HepG2 (cell line): ENCODE measurements at regions not wholly inside any gene's neighbourhood (a gene's known extent, or its start where the extent isn't known, plus 50 kb on each side); places are given as distances from the start of the nearest gene placed in this dataset.

Experiments
- ATAC-seq: fragments of 200-7000 bp; cut with Tn5 transposase; 3 replicates; pipeline ENCODE4 v1.9.1; 2020; ENCODE audit warnings: mild to moderate bottlenecking, moderate library complexity
- BruUV-seq: library from RNA; stranded (reverse); fragments of 400-500 nt; replicated peaks from 2 replicates; lab custom pipeline; 2021; lab: Mats Ljungman, UMichigan
- CTCF ChIA-PET: fragments of 300-600 bp; formaldehyde crosslinking; extraction: SDS; loops from one replicate; lab custom pipeline; 2021; ENCODE audit warnings: low total read pairs, inconsistent platforms, low intra/inter-chr PET ratio; lab: Yijun Ruan, JAX
- POLR2A ChIA-PET: fragments of 350-600 bp; sonication (Branson Sonifier 250); formaldehyde crosslinking; loops from one replicate; lab custom pipeline; 2020; ENCODE audit warnings: antibody characterized with exemption, inconsistent platforms; lab: Yijun Ruan, JAX
- DNase-seq: peaks from one replicate; pipeline ENCODE4 v3.0.0-alpha.2; 2015; ENCODE audit warnings: low spot score
- FAIRE-seq: peaks from 3 replicates; lab custom pipeline; 2011; peaks lifted over from hg19 to GRCh38; lab: Jason Lieb, UNC
- H2AFZ ChIP-seq: one replicate; pipeline ENCODE4 v1.6.1; 2011; ENCODE audit warnings: low read length, inconsistent platforms
- H3K27ac ChIP-seq: fragments of 300-600 bp; 3 replicates; pipeline ENCODE4 v1.8.0; 2011; ENCODE audit warnings: mixed run types, mild to moderate bottlenecking, mixed read lengths, low read length, inconsistent platforms; ENCODE audit not compliant: insufficient read depth; ENCODE audit errors: extremely low read length
- H3K27me3 ChIP-seq, 2 experiments: fragments of 200-600 bp in 1 of 2; 2 replicates in 1 of 2; 3 replicates in 1 of 2; pipeline versions ENCODE4 v1.6.0 to v1.8.0; 2011; ENCODE audit warnings: low read length in 2 of 2, mild to moderate bottlenecking in 2 of 2, moderate library complexity in 2 of 2, inconsistent platforms in 1 of 2; ENCODE audit not compliant: insufficient read depth in 2 of 2, control insufficient read depth in 1 of 2
- H3K36me3 ChIP-seq, 2 experiments: fragments of 200-600 bp in 1 of 2; replicated peaks in 1 of 2; 2 replicates in 1 of 2; 3 replicates in 1 of 2; pipeline versions ENCODE4 v1.5.1 to v1.8.0; 2011; ENCODE audit warnings: low read length in 2 of 2, inconsistent platforms in 1 of 2; ENCODE audit not compliant: insufficient read depth in 2 of 2, control insufficient read depth in 1 of 2
- H3K4me1 ChIP-seq: 2 replicates; pipeline ENCODE4 v1.5.1; 2012; ENCODE audit warnings: low read length, inconsistent platforms; ENCODE audit not compliant: insufficient read depth
- H3K4me2 ChIP-seq: 2 replicates; pipeline ENCODE4 v1.6.0; 2011; ENCODE audit warnings: low read depth, low read length, inconsistent platforms
- H3K4me3 ChIP-seq, 3 experiments: fragments of 200-600 bp in 1 of 3; sonication (generic), shearing (Covaris generic) in 1 of 3; replicated peaks in 1 of 3; 2 replicates each; pipeline ENCODE4 v1.5.1; 2011 to 2016; ENCODE audit warnings: low read length in 3 of 3, inconsistent platforms in 2 of 3, low read depth in 2 of 3, mild to moderate bottlenecking in 2 of 3, control low read depth in 1 of 3, mixed read lengths in 1 of 3; ENCODE audit not compliant: insufficient read depth in 1 of 3
- H3K79me2 ChIP-seq: one replicate; pipeline ENCODE4 v1.6.1; 2011; ENCODE audit warnings: low read length, inconsistent platforms; ENCODE audit not compliant: insufficient read depth
- H3K9ac ChIP-seq: 2 replicates; pipeline ENCODE4 v1.6.0; 2011; ENCODE audit warnings: mild to moderate bottlenecking, low read depth, low read length, inconsistent platforms; ENCODE audit not compliant: insufficient read depth
- H3K9me3 ChIP-seq: 2 replicates; pipeline ENCODE4 v1.5.1; 2012; ENCODE audit warnings: mild to moderate bottlenecking, low read length
- H4K20me1 ChIP-seq: 2 replicates; pipeline ENCODE4 v1.6.0; 2011; ENCODE audit warnings: inconsistent platforms, mild to moderate bottlenecking, low read length, moderate library complexity; ENCODE audit not compliant: insufficient read depth
- ARID2 ChIP-seq: sonication (generic); formaldehyde crosslinking; IDR thresholded peaks from 2 replicates; pipeline ENCODE4 v1.8.1; 2022; ENCODE audit warnings: mild to moderate bottlenecking, missing genetic modification reagents, borderline replicate concordance
- CBX2 ChIP-seq, 2 experiments: fragments of 200-600 bp in 1 of 2; sonication (generic); formaldehyde crosslinking in 1 of 2; IDR thresholded peaks; 2 replicates each; pipeline versions ENCODE4 v1.7.0 to v1.8.1; 2018 to 2022; ENCODE audit warnings: low read depth in 2 of 2, low read length in 1 of 2, mild to moderate bottlenecking in 1 of 2, missing genetic modification reagents in 1 of 2
- FOSL2 ChIP-seq: sonication (generic); formaldehyde crosslinking; IDR thresholded peaks from 2 replicates; pipeline ENCODE4 v1.4.0; 2020; ENCODE audit warnings: missing genetic modification reagents
- FOXM1 ChIP-seq: sonication (generic); formaldehyde crosslinking; IDR thresholded peaks from 2 replicates; pipeline ENCODE4 v1.5.0; 2020; ENCODE audit warnings: missing genetic modification reagents
- GTF2F1 ChIP-seq: fragments of 150-350 bp; IDR thresholded peaks from 2 replicates; pipeline ENCODE4 v1.6.1; 2014; ENCODE audit warnings: low read length
- ISL2 ChIP-seq: sonication (generic); formaldehyde crosslinking; IDR thresholded peaks from 2 replicates; pipeline ENCODE4 v1.5.0; 2020; ENCODE audit warnings: missing genetic modification reagents
- KLF9 ChIP-seq: IDR thresholded peaks from 2 replicates; pipeline ENCODE4 v1.6.1; 2016; ENCODE audit warnings: low read depth
- LCORL ChIP-seq, 2 experiments: fragments of 450-650 bp in 1 of 2; sonication (generic) in 1 of 2; formaldehyde crosslinking in 1 of 2; IDR thresholded peaks; 2 replicates each; pipeline versions ENCODE4 v1.5.0 to v1.6.1; 2017 to 2020; ENCODE audit warnings: antibody characterized with exemption in 1 of 2, missing genetic modification reagents in 1 of 2
- NR2F6 ChIP-seq, 2 experiments: IDR thresholded peaks; 2 replicates each; pipeline ENCODE4 v1.6.1; 2016; ENCODE audit warnings: antibody characterized with exemption in 1 of 2, mild to moderate bottlenecking in 1 of 2
- PHF20 ChIP-seq: sonication (generic); formaldehyde crosslinking; IDR thresholded peaks from 2 replicates; pipeline ENCODE4 v1.5.0; 2020; ENCODE audit warnings: mild to moderate bottlenecking, missing genetic modification reagents
- POLR2AphosphoS2 ChIP-seq: IDR thresholded peaks from 2 replicates; pipeline ENCODE4 v1.6.1; 2011; ENCODE audit warnings: low read depth, low read length, improper control_type of control experiment
- SPEN ChIP-seq: sonication (generic); formaldehyde crosslinking; IDR thresholded peaks from 2 replicates; pipeline ENCODE4 v1.5.1; 2020; ENCODE audit warnings: low read depth, mild to moderate bottlenecking, missing genetic modification reagents
- ZNF274 ChIP-seq: sonication (generic); formaldehyde crosslinking; IDR thresholded peaks from 2 replicates; pipeline ENCODE4 v1.5.1; 2020; ENCODE audit warnings: mild to moderate bottlenecking, missing genetic modification reagents
- ZNF83 ChIP-seq: sonication (generic); formaldehyde crosslinking; IDR thresholded peaks from 2 replicates; pipeline ENCODE4 v1.4.0; 2020; ENCODE audit warnings: missing genetic modification reagents, mild to moderate bottlenecking, borderline replicate concordance
- ZSCAN9 ChIP-seq: IDR thresholded peaks from 2 replicates; pipeline ENCODE4 v1.6.1; 2016; ENCODE audit warnings: borderline replicate concordance
- whole genome bisulfite sequencing: methylation state at CpG from one replicate; pipeline ENCODE4 v1.1.6; 2017; ENCODE audit warnings: low lambda C conversion rate; 5-methylcytosine and 5-hydroxymethylcytosine counted together
- in situ Hi-C: cut with HindIII; loops from 2 replicates; pipeline ENCODE4 v1.10.0; 2017; ENCODE audit warnings: low pct_unique_long_range_greater_than_20kb; ENCODE audit not compliant: extremely low pct_ligation_motif_present
- intact Hi-C: fragments of 100-400 bp; cut with micrococcal nuclease; formaldehyde crosslinking; loops from one replicate; pipeline ENCODE4 v1.10.0; 2022; ENCODE audit not compliant: unreplicated experiment

DNA sequence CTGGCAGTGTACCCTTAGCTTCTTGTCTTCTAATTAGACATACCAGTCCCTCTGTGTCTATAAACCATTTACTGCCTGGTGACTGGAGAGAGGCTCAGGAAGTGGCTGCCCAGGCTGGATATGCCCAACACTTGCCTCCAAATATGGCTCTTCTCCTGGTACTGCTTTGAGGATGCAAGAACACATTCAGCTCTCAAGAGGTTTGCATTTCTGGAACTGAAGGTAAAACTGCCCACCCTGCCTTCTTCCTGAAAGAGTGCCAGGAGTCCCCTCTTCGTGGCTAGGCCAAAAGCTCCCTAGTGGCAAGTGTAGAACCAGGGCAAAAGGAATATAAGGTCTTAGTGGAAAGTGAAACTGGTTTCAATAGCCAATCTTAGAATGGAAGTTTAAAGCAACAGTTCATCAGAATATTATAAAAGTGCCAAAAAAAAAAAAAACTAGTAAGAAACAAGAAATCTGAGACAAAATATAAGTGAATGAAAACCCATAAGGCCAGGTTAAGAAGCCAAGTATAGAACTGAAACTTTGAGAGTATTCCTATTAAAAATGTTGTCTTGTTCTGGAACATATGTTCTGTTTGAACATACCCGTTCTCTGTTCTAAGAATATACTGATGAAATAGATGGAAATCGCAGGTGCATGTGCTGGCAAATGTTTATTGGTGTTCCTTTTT, 77.2 kb upstream of the CTTNBP2NL start:
- TF ChIP-seq ZNF83 (CRISPR knock-in tag) (no peak), LCORL (IDR thresholded peaks at IDR 0.05) (no peak), LCORL (CRISPR knock-in tag; IDR thresholded peaks at IDR 0.05) (no peak), PHF20 (CRISPR knock-in tag) (no peak), ISL2 (CRISPR knock-in tag) (no peak), ZNF274 (CRISPR knock-in tag) (no peak), FOSL2 (no peak), KLF9 (CRISPR knock-in tag) (no peak), POLR2AphosphoS2 (no peak)
- TF ChIP-seq, all 625 proteins: peak for 0
- ChIA-PET POLR2A (no interaction called here), CTCF (no interaction called here)
- Histone ChIP-seq H3K4me3 (no peak overlapping the region), H3K9me3 (no peaks in the 10 kb centered on the region), H3K4me2 (no peak overlapping the region), H3K79me2 (no peaks in the 10 kb centered on the region), H3K27ac (no peak overlapping the region), H4K20me1 (no peaks in the 10 kb centered on the region), H3K9ac (no peak overlapping the region), H3K27me3 (peaks cover 1 to 9% of the 10 kb centered on the region in 2 experiments; a peak in 2 of 5 replicates), H3K4me1 (no peaks in the 10 kb centered on the region), H2AFZ (no peak overlapping the region), H3K36me3 (no peaks in the 10 kb centered on the region)
- in situ Hi-C loops: no loop called here
- ATAC-seq (no peak), DNase-seq (no peak), FAIRE-seq (no peak)
- intact Hi-C loops: no loop called here
- BruUV-seq: no TSS peak
- WGBS: 2% methylated on average over 3 of the region's 3 CpGs

DNA sequence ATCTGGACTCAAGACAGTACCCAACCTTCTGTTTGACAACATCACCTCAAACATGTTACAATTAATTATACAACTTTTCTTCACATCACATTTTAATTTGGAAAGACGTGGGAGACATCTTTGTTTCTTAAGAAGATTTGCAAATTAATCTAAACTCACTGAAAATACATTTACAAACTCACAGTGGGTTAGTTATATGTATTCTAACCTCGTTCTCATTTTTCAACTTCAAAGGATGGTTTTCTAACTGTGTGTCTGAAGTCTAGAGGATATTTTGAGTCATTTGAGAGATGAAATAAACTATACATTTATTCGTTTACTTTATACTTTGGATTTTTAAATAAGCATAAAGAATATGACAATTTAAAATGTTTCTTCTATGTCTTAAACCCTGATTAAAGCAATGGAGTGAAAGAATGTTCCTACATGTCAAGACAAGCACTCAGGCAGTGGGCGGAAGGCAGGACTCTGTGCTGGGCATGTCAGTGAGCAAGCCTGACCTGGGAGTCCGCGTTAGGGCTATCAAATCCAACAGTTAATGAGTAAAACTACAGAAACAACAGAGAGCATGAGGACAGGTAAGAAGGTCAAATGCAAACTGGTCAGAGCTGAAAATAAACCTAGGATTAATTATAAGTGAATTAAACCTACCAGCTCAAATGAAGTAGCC, 76.5 kb upstream of the CTTNBP2NL start:
- Histone ChIP-seq H4K20me1 (no peaks in the 10 kb centered on the region), H3K36me3 (no peaks in the 10 kb centered on the region), H3K4me2 (no peak overlapping the region), H3K4me1 (no peaks in the 10 kb centered on the region), H3K4me3 (no peak overlapping the region), H3K27me3 (peaks cover 1 to 15% of the 10 kb centered on the region in 2 experiments; a peak in 1 of 5 replicates), H3K27ac (no peak overlapping the region), H3K9me3 (no peaks in the 10 kb centered on the region), H3K79me2 (no peaks in the 10 kb centered on the region), H2AFZ (no peak overlapping the region), H3K9ac (no peak overlapping the region)
- POLR2A ChIA-PET: no interaction called here
- WGBS: 16% methylated on average over 6 of the region's 6 CpGs
- CTCF ChIA-PET: no interaction called here
- no peak for ATAC-seq
- DNase-seq: no peak
- no peak for FAIRE-seq
- in situ Hi-C loops (no loop called here), intact Hi-C loops (no loop called here)
- BruUV-seq: no TSS peak
- no peak for TF ChIP-seq SPEN (CRISPR knock-in tag)
- TF ChIP-seq NR2F6 (IDR thresholded peaks at IDR 0.05): no peak
- TF ChIP-seq NR2F6 (CRISPR knock-in tag; IDR thresholded peaks at IDR 0.05): no peak
- no peak for TF ChIP-seq GTF2F1
- TF ChIP-seq FOXM1 (CRISPR knock-in tag): no peak
- no peak for TF ChIP-seq ZSCAN9
- TF ChIP-seq CBX2 (IDR thresholded peaks at IDR 0.05; ENCODE audit: low read depth, low read length): no peak
- no peak for TF ChIP-seq CBX2 (CRISPR knock-in tag; IDR thresholded peaks at IDR 0.05; ENCODE audit: low read depth)
- no peak for TF ChIP-seq ARID2 (CRISPR knock-in tag)
